ENCODE measurements at regions not wholly inside any gene's neighbourhood (a gene's known extent, or its start where the extent isn't known, plus 50 kb on each side); places are given as distances from the start of the nearest gene placed in this dataset.
"Not testable (repeated sequence)": the region's sequence is repeated elsewhere in the genome, so short reads cannot be mapped to it uniquely, and the experiment has no call there.

GRCh38 chr1:172845865-172846264 is 187.0 kb downstream of the FASLG start:
- Histone ChIP-seq H4K91ac (ENCODE audit: insufficient read depth, low read depth, low read length) (no peak overlapping the region), H2BK120ac (ENCODE audit: low read depth, low read length) (no peak overlapping the region), H3K36me3 (ENCODE audit: control insufficient read depth, insufficient read depth, low read length) (no peaks in the 10 kb centered on the region), H2AK9ac (replicated peaks; ENCODE audit: low read depth, low read length, poor library complexity) (no peak overlapping the region), H2AK5ac (ENCODE audit: low read depth, low read length) (no peak overlapping the region), H3K4me1 (ENCODE audit: control insufficient read depth, insufficient read depth, low read length) (peaks cover 2% of the 10 kb centered on the region; the same call in 1 of the 2 replicates), H3K4me2 (ENCODE audit: low read depth, low read length) (no peak overlapping the region), H3K79me1 (ENCODE audit: low read depth in 1 of 2, low read length in 2 of 2) (no peaks in the 10 kb centered on the region), H4K20me1 (ENCODE audit: insufficient read depth, low read length) (no peaks in the 10 kb centered on the region), H3K56ac (ENCODE audit: extremely low read depth, insufficient read depth, low read length) (no peak overlapping the region), H3K14ac (replicated peaks; ENCODE audit: low read depth, low read length) (no peak overlapping the region), H3K4me3 (ENCODE audit: insufficient read depth, low read depth, low read length) (no peak overlapping the region), H3K27ac (ENCODE audit: insufficient read depth, low read length) (no peak overlapping the region), H3K23ac (ENCODE audit: low read depth, low read length) (no peak overlapping the region), H3K27me3 (ENCODE audit: control insufficient read depth, insufficient read depth, low read length) (no peaks in the 10 kb centered on the region), H4K5ac (ENCODE audit: low read depth, low read length) (no peak overlapping the region), H3K18ac (ENCODE audit: low read depth, low read length) (no peak overlapping the region), H2BK15ac (ENCODE audit: low read depth, low read length) (no peak overlapping the region), H2AFZ (replicated peaks; ENCODE audit: low read length, poor library complexity) (no peak overlapping the region), H2BK20ac (ENCODE audit: low read depth, low read length) (no peak overlapping the region), H3K9me1 (ENCODE audit: insufficient read depth, low read length) (no peaks in the 10 kb centered on the region), H3K9ac (ENCODE audit: low read depth, low read length) (no peak overlapping the region), H3K9me3 (ENCODE audit: control insufficient read depth, insufficient read depth, low read length) (no peaks in the 10 kb centered on the region), H3K4ac (ENCODE audit: low read depth, low read length) (no peak overlapping the region), H4K8ac (ENCODE audit: low read depth in 2 of 2, low read length in 2 of 2) (no peak overlapping the region), H2BK5ac (ENCODE audit: low read depth, low read length, poor library complexity, severe bottlenecking) (no peak overlapping the region)
- intact Hi-C loops (cut with micrococcal nuclease) (no loop called here), dilution Hi-C loops (cut with HindIII; ENCODE audit: low sequenced_read_pairs, unreplicated experiment) (no loop called here), in situ Hi-C loops (cut with MboI; ENCODE audit: low sequenced_read_pairs) (no loop called here)
- ChIA-PET POLR2A (ENCODE audit: unreplicated experiment) (no interaction called here), CTCF (no interaction called here)
- WGBS, 2 experiments (ENCODE audit: extremely low coverage in 2 of 2, insufficient read length in 1 of 2): no CpG with 5 or more reads among the region's 2 CpGs
- ATAC-seq (ENCODE audit: low read depth): no peak
- no peak for DNase-seq
- TF ChIP-seq RCOR1 (IDR thresholded peaks at IDR 0.05; ENCODE audit: insufficient replicate concordance, low read length) (no peak), CTCF (conservative IDR thresholded peaks at IDR 0.05; ENCODE audit: low read depth, low read length) (no peak), POLR2A (IDR thresholded peaks at IDR 0.05; ENCODE audit: low read depth, low read length) (no peak)
- BruUV-seq (replicated peaks): no TSS peak

DNA sequence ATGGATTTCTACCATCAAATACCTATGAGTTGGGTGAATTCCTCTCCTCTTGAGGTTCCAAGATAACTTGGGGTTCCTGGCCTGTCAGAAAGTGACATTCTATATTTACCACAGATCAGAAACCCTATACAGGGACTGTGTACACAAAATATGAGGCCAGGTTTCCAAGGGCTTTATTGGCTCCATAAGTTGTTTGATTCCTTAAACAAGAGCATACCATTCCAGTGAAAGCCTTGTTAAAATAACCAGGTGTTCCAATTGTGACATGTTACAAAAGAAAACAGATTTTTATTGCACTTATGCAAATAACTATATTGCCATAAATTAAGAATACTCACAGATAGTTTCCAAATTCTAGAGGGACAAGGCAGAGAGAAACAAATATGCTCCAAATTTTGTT is 188.9 kb downstream of the FASLG start:
- in situ Hi-C loops (cut with MboI; ENCODE audit: low sequenced_read_pairs); BruUV-seq (replicated peaks); H4K5ac ChIP-seq (ENCODE audit: low read depth, low read length); H3K23ac ChIP-seq (ENCODE audit: low read depth, low read length); H2AFZ ChIP-seq (replicated peaks; ENCODE audit: low read length, poor library complexity); H3K9me3 ChIP-seq (ENCODE audit: control insufficient read depth, insufficient read depth, low read length); H3K4me1 ChIP-seq (ENCODE audit: control insufficient read depth, insufficient read depth, low read length); H3K27me3 ChIP-seq (ENCODE audit: control insufficient read depth, insufficient read depth, low read length); DNase-seq; H2AK5ac ChIP-seq (ENCODE audit: low read depth, low read length); H2BK15ac ChIP-seq (ENCODE audit: low read depth, low read length); dilution Hi-C loops (cut with HindIII; ENCODE audit: low sequenced_read_pairs, unreplicated experiment); H3K56ac ChIP-seq (ENCODE audit: extremely low read depth, insufficient read depth, low read length); H3K4me3 ChIP-seq (ENCODE audit: insufficient read depth, low read depth, low read length); H2AK9ac ChIP-seq (replicated peaks; ENCODE audit: low read depth, low read length, poor library complexity); ATAC-seq (ENCODE audit: low read depth); CTCF ChIA-PET; H3K4ac ChIP-seq (ENCODE audit: low read depth, low read length); H4K20me1 ChIP-seq (ENCODE audit: insufficient read depth, low read length); H3K79me1 ChIP-seq (ENCODE audit: low read depth in 1 of 2, low read length in 2 of 2); H3K9ac ChIP-seq (ENCODE audit: low read depth, low read length); H3K18ac ChIP-seq (ENCODE audit: low read depth, low read length); H3K9me1 ChIP-seq (ENCODE audit: insufficient read depth, low read length); H3K4me2 ChIP-seq (ENCODE audit: low read depth, low read length); H3K14ac ChIP-seq (replicated peaks; ENCODE audit: low read depth, low read length); H2BK5ac ChIP-seq (ENCODE audit: low read depth, low read length, poor library complexity, severe bottlenecking); H4K8ac ChIP-seq (ENCODE audit: low read depth in 2 of 2, low read length in 2 of 2); H4K91ac ChIP-seq (ENCODE audit: insufficient read depth, low read depth, low read length); H3K27ac ChIP-seq (ENCODE audit: insufficient read depth, low read length); POLR2A ChIA-PET (ENCODE audit: unreplicated experiment); H2BK120ac ChIP-seq (ENCODE audit: low read depth, low read length); H3K36me3 ChIP-seq (ENCODE audit: control insufficient read depth, insufficient read depth, low read length); H2BK20ac ChIP-seq (ENCODE audit: low read depth, low read length); intact Hi-C loops (cut with micrococcal nuclease): not testable (repeated sequence)

All from IMR-90 (cell line).